Esophagus muscularis mucosa (tissue), 4 donors: ENCODE measurements at regions not wholly inside any gene's neighbourhood (a gene's known extent, or its start where the extent isn't known, plus 50 kb on each side); places are given as distances from the start of the nearest gene placed in this dataset.
A peak's percentile ranks its signal among the peaks of the same experiment; 100 is the strongest.

Source experiments
- DNase-seq: peaks from one replicate; pipeline ENCODE4 v3.0.0-alpha.2; 2017; ENCODE audit errors: extremely low spot score
- H3K27ac ChIP-seq, 4 donors: fragments of 200-600 bp; sonication (generic); replicated peaks in 1 of 4; 1 replicate in 3 of 4; 2 replicates in 1 of 4; pipeline ENCODE4 v1.5.1; 2016 to 2019; ENCODE audit warnings: mild to moderate bottlenecking in 1 of 4
- H3K27me3 ChIP-seq, 4 donors: fragments of 200-600 bp; sonication (generic); one replicate each; pipeline versions ENCODE4 v1.5.1 to v1.6.0; 2016 to 2019
- H3K36me3 ChIP-seq, 4 donors: fragments of 200-600 bp; sonication (generic); one replicate each; pipeline ENCODE4 v1.5.1; 2016 to 2019
- H3K4me1 ChIP-seq, 4 donors: fragments of 200-600 bp; sonication (generic); one replicate each; pipeline ENCODE4 v1.5.1; 2016 to 2019
- H3K4me3 ChIP-seq, 4 donors: fragments of 200-600 bp; sonication (generic); 1 replicate in 2 of 4; 2 replicates in 2 of 4; pipeline ENCODE4 v1.5.1; 2016 to 2019; ENCODE audit warnings: mild to moderate bottlenecking in 4 of 4, moderate library complexity in 1 of 4
- H3K9me3 ChIP-seq, 4 donors: fragments of 200-600 bp; sonication (generic); 1 replicate in 3 of 4; 2 replicates in 1 of 4; pipeline ENCODE4 v1.5.1; 2016 to 2019
- CTCF ChIP-seq, 3 experiments: fragments of 200-600 bp in 2 of 3; fragments of 450-650 bp in 1 of 3; sonication (generic) in 2 of 3; IDR thresholded peaks; one replicate each; pipeline ENCODE4 v1.5.1; 2017 to 2019; ENCODE audit warnings: antibody characterized with exemption in 3 of 3, mild to moderate bottlenecking in 2 of 3, moderate library complexity in 1 of 3
- EP300 ChIP-seq: sonication (generic); formaldehyde crosslinking; IDR thresholded peaks from one replicate; pipeline ENCODE4 v1.6.1; 2017; ENCODE audit warnings: antibody characterized with exemption
- POLR2A ChIP-seq: fragments of 450-650 bp; IDR thresholded peaks from one replicate; pipeline ENCODE4 v1.6.1; 2017; ENCODE audit warnings: antibody characterized with exemption, moderate library complexity, mild to moderate bottlenecking, low read depth
- POLR2AphosphoS5 ChIP-seq, 2 donors: sonication (generic); formaldehyde crosslinking; IDR thresholded peaks; one replicate each; pipeline ENCODE4 v1.6.1; 2017; ENCODE audit warnings: antibody characterized with exemption in 2 of 2
- WGBS: methylation state at CpG from one replicate; pipeline ENCODE4 v1.1.5; 2018; 5-methylcytosine and 5-hydroxymethylcytosine counted together
- intact Hi-C: fragments of 100-400 bp; cut with DNase I; formaldehyde crosslinking; loops from one replicate; pipeline ENCODE4 v1.15.1; 2023

GRCh38 chr2:16316456-16317210, 349.0 kb downstream of the CYRIA start:
- Histone ChIP-seq H3K4me3 (no peak overlapping the region), H3K27ac (no peak overlapping the region), H3K36me3 (no peaks in the 10 kb centered on the region), H3K27me3 (peaks cover 0 to 2% (median 0%) of the 10 kb centered on the region in 4 donors), H3K9me3 (no peaks in the 10 kb centered on the region), H3K4me1 (no peaks in the 10 kb centered on the region)
- 85% methylated on average over 15 of the region's 16 CpGs for WGBS
- TF ChIP-seq POLR2A (no peak), POLR2AphosphoS5 (IDR thresholded peaks at IDR 0.05) (no peak), EP300 (no peak), CTCF (IDR thresholded peaks at IDR 0.05) (no peak)
- peak; percentile 75 for DNase-seq
- intact Hi-C loops, result no loop called here

GRCh38 chr2:16315908-16316307, 349.7 kb downstream of the CYRIA start:
- no peaks in the 10 kb centered on the region for H3K9me3 ChIP-seq
- 67% methylated on average over 9 of the region's 9 CpGs for WGBS
- no peaks in the 10 kb centered on the region for H3K4me1 ChIP-seq
- H3K36me3 ChIP-seq, result no peaks in the 10 kb centered on the region
- DNase-seq, result peak; percentile 87
- no peak for TF ChIP-seq POLR2AphosphoS5 (IDR thresholded peaks at IDR 0.05)
- TF ChIP-seq POLR2A, result no peak
- no peak for TF ChIP-seq CTCF (IDR thresholded peaks at IDR 0.05)
- no peak for TF ChIP-seq EP300
- peaks cover 0 to 2% (median 0%) of the 10 kb centered on the region in 4 donors for H3K27me3 ChIP-seq
- intact Hi-C loops, result no loop called here
- no peak overlapping the region for H3K4me3 ChIP-seq
- H3K27ac ChIP-seq, result no peak overlapping the region

GRCh38 chr2:16315458-16315835, 350.2 kb downstream of the CYRIA start:
- no peak overlapping the region for H3K27ac ChIP-seq
- TF ChIP-seq POLR2AphosphoS5 (IDR thresholded peaks at IDR 0.05), result no peak
- TF ChIP-seq EP300, result no peak
- TF ChIP-seq POLR2A, result no peak
- TF ChIP-seq CTCF (IDR thresholded peaks at IDR 0.05), result no peak
- H3K36me3 ChIP-seq, result no peaks in the 10 kb centered on the region
- H3K4me1 ChIP-seq, result no peaks in the 10 kb centered on the region
- peaks cover 0 to 2% (median 0%) of the 10 kb centered on the region in 4 donors for H3K27me3 ChIP-seq
- H3K9me3 ChIP-seq, result no peaks in the 10 kb centered on the region
- WGBS, result 70% methylated on average over 5 of the region's 5 CpGs
- DNase-seq, result peak; percentile 60
- intact Hi-C loops, result no loop called here
- no peak overlapping the region for H3K4me3 ChIP-seq

- Histone ChIP-seq H3K4me1 (no peaks in the 10 kb centered on the region), H3K27me3 (peaks cover 0 to 2% (median 0%) of the 10 kb centered on the region in 4 donors), H3K36me3 (no peaks in the 10 kb centered on the region), H3K4me3 (no peak overlapping the region), H3K27ac (no peak overlapping the region), H3K9me3 (no peaks in the 10 kb centered on the region)
- TF ChIP-seq POLR2AphosphoS5 (IDR thresholded peaks at IDR 0.05) (no peak), EP300 (no peak), CTCF (IDR thresholded peaks at IDR 0.05) (no peak), POLR2A (no peak)
- peak; percentile 75 for DNase-seq
- intact Hi-C loops, result no loop called here
- WGBS, result 84% methylated on average over 8 of the region's 8 CpGs
Observed at GRCh38 chr2:16314691-16315457, 350.8 kb downstream of the CYRIA start.
